HG03354 (cell line): ENCODE measurements at regions not wholly inside any gene's neighbourhood (a gene's known extent, or its start where the extent isn't known, plus 50 kb on each side); places are given as distances from the start of the nearest gene placed in this dataset.
"Not testable (repeated sequence)": the region's sequence is repeated elsewhere in the genome, so short reads cannot be mapped to it uniquely, and the experiment has no call there.

Experiments
- ATAC-seq: cut with Tn5 transposase; IDR thresholded peaks from one replicate; pipeline ENCODE4 v1.9.1; 2021; ENCODE audit warnings: mild to moderate bottlenecking; ENCODE audit not compliant: unreplicated experiment, poor library complexity, severe bottlenecking

- no peak for ATAC-seq
Measured at GRCh38 chr10:29736366-29737073, 101.7 kb upstream of the SVIL start.

- ATAC-seq: peak; percentile 85
Measured at GRCh38 chr10:29735628-29736365, 101.0 kb upstream of the SVIL start.

DNA sequence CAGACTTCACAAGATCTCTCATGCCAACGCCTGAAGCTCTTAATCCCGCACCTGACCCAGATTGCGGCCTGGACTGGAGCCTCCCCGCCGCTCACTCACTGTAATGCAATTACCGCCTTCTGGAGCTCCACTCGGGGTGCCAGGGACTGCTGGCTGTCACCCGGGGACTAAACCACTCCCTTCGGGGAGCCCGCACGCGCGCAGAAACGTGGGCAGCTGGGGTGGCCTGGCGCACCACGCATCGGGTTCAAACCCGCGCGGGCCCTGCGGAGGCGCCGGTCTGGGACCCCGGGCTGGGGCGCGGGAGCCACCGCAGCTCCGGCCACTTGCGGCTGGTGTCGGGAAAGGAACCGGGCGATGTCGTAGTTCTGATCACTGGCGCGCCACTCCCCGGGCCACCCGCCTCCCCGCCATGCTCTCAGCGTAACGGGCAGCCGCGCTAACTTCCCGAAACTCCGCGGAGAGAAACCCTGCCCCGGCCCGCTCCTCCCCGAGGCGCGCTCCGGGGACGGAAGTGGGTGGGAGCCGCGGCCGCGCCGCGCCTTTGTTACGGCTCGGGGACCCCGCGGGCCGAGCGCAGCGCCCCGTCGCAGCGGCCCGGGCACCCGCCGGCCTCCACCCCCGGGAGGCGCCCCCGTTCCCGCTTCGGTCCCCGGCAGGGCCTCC, 100.3 kb upstream of the SVIL start:
- peak; percentile 48 for ATAC-seq

DNA sequence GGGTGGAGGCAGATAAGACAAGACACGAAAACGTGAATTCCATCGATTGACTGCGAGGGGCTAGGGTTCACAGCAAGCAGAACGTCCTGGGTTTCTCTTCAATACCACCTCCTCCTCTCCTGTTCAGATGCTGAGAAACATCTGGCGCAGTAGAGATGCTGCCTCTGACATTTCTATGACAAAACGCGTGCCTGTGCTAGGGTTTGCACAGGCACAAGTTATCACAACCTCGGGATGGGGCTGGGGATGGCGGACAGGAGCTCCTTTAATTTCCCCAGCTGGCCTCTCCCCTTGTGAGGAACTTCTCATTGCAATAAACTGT, 99.8 kb upstream of the SVIL start:
- ATAC-seq: no peak

- no peak for ATAC-seq
Measured at GRCh38 chr10:29733323-29733722, 98.6 kb upstream of the SVIL start.

- no peak for ATAC-seq
Measured at GRCh38 chr10:29732918-29733317, 98.1 kb upstream of the SVIL start.

- ATAC-seq: no peak
Measured at GRCh38 chr10:29731760-29732159, 97.0 kb upstream of the SVIL start.

- no peak for ATAC-seq
Measured at GRCh38 chr10:29730969-29731368, 96.2 kb upstream of the SVIL start.

DNA sequence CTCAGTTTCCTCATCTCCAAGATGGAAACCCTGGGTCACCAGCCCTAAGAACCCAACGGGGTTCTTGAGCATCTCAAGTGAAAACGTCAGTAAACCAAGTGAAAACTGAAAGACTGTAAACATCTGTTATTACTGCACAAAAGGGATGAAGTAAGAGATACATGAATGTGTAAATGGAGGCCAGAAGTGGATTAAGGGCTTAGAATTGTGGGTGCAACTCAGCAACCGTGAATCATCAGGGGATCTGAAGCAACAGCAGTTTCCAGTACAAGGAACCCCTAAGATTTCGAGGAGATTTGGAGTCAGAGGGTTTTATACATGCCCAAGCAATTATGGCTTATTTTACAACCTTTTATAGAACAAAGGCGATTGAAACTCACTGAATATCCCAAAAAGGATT, 95.7 kb upstream of the SVIL start:
- ATAC-seq: no peak

GRCh38 chr10:29728541-29729049, 93.8 kb upstream of the SVIL start:
- no peak for ATAC-seq

- ATAC-seq: not testable (repeated sequence)
Measured at GRCh38 chr10:29725927-29726326, 91.2 kb upstream of the SVIL start.

DNA sequence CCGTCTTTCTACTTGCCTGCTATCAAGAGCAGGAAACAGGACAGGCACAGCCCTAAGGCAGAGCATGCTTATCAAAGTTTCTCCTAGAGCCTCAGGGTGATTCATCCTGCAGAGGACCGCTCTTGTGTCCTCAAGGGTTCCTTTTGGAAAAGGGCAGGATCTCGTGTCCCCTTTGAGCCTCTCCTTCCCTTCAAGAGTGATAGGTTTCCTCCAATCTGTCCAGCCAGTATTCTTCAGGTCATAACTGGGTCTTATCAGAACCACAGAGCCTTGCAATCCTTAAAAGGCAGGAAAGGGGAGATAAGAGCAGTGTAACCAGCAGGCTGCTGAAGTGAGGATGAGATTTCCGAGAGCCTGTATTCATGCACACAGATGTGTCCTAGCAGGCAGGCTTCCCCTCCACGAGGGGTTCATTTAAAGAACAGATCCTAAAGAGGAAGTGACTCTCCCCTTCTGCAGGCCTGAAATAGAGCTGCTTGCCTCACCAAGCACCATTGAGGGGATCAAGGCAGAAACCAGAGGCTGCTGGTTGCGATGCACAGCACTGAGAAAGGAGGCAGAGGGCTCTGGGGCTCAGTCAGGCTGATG, 90.5 kb upstream of the SVIL start:
- ATAC-seq: no peak

DNA sequence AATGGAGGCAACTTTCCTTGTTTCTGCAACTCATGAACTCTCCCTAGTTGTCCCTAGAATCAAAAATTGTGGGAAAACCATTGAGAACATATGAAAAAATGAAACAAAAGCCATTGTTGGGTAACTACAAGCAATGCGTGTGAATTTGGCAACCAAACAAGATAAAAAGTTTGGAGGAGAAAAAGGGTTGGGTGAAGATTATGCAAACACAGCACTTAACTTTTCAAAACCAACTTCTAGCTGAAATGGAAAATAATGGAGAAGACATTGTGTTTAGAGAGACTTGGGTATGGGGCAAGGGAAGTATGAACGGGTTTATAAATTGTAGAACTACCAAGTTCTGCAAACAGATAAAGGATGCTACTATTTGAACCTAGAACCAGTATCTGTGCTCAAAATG, 89.0 kb upstream of the SVIL start:
- ATAC-seq: no peak

GRCh38 chr10:29722777-29723176, 88.0 kb upstream of the SVIL start:
- ATAC-seq: no peak

DNA sequence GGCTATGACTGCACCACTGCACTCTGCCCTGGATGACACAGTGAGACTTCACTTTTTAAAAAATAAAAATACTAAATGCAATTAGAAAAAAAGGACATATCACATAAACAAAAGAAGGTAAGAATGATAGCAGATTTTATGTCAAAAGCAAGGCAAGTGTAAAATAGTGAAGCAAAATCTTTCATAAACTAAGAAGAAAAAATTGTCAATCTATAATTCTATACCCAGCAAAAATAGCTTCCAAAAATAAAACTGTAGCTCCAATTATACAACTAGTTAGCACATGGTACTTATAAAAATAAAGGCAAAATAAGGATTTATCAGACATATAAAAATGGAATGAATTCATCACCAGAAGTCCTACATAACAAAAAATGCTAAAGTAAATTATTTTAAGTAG, 85.4 kb upstream of the SVIL start:
- ATAC-seq: no peak

DNA sequence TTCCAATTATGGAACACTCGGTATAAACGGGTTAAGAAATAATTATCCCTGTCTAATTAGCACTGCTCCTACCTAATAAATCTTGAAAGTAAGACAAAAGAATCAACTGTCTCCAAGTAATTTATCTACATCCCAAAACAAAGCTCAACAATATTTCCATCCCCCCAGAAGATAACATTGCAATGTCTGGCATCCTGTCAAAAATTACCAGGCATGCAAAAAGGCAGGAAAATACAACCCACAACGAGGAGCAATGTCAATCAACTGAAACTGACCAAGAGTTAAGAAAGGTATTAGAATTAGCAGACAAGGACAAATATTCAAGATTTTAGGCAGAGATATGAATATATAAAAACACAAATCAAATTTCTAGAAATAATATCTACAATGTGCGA, 84.5 kb upstream of the SVIL start:
- no peak for ATAC-seq

GRCh38 chr10:29715296-29715695, 80.5 kb upstream of the SVIL start:
- ATAC-seq: no peak

DNA sequence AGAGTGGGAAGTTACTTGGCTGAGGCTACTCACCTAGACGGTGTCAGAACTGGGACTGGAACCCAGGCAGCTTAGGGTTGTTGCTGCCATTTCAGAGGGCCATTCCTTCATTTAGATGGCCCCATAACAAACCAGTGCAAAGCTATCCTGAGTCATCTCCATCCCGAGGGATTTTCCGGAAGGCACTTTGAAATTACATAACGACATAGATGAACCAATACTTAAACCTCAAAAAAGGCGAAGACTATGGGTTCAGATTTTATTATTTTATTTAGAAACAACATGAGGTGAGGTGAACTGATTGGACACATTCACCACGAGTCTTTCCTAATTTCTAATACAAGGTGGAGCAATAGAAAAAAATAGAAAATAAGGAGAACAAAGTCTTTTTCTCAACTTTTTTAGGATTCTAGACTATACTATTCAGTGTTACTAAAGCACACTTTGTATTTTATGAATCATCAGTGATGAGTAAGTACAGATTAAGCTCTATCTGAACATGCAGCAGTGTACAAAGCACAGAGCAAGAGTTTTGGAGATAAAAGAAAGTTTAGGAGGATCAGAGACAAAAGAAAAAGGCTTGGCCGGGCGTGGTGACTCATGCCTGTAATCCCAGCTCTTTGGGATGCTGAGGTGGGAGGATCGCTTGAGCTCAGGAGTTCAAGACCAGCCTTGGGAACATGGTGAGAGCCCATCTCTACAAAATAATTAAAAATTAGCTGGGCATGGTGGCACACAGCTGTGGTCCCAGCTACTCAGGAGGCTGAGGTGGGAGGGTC, 79.5 kb upstream of the SVIL start:
- no peak for ATAC-seq

GRCh38 chr10:29713450-29713849, 78.7 kb upstream of the SVIL start:
- ATAC-seq: no peak

- ATAC-seq: no peak
Measured at GRCh38 chr10:29712108-29712507, 77.3 kb upstream of the SVIL start.
